Prostate gland (tissue), 2 donors: ENCODE measurements at regions not wholly inside any gene's neighbourhood (a gene's known extent, or its start where the extent isn't known, plus 50 kb on each side); places are given as distances from the start of the nearest gene placed in this dataset.

Experiments used
- POLR2A ChIP-seq: fragments of 450-650 bp; IDR thresholded peaks from one replicate; pipeline ENCODE4 v1.6.1; 2016; ENCODE audit warnings: antibody characterized with exemption, mild to moderate bottlenecking
- POLR2AphosphoS5 ChIP-seq: sonication (generic); formaldehyde crosslinking; IDR thresholded peaks from one replicate; pipeline ENCODE4 v1.6.1; 2017; ENCODE audit warnings: antibody characterized with exemption
- TF ChIP-seq, protein P1 (sequence below), 4 experiments: fragments of 200-600 bp in 2 of 4; fragments of 450-650 bp in 2 of 4; sonication (generic) in 2 of 4; IDR thresholded peaks; 1 replicate in 3 of 4; 2 replicates in 1 of 4; pipeline ENCODE4 v1.5.1; 2016 to 2019; ENCODE audit warnings: antibody characterized with exemption in 4 of 4, mild to moderate bottlenecking in 2 of 4, moderate library complexity in 2 of 4

DNA sequence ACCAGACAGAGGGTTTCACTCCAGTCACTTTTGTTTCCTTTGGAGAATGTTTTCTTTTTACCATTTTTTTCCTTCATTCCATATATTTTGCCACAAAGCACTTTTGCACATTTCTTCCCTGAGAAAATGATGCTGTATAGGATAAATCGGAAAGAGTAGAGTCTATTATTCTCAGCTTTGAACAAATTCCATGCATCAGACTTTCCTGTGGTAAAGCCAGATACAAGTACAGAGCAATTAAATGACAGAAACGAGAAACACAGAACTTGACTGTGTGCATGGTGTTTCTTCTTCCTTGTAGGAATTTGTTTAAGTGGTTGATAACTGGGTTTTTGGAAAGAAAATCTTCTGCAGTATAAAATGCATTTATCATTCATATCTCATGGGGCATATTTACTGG is 107.4 kb upstream of the CSNK1A1L start:
- TF ChIP-seq POLR2A (no peak), POLR2AphosphoS5 (no peak)
- TF ChIP-seq, protein P1, sequence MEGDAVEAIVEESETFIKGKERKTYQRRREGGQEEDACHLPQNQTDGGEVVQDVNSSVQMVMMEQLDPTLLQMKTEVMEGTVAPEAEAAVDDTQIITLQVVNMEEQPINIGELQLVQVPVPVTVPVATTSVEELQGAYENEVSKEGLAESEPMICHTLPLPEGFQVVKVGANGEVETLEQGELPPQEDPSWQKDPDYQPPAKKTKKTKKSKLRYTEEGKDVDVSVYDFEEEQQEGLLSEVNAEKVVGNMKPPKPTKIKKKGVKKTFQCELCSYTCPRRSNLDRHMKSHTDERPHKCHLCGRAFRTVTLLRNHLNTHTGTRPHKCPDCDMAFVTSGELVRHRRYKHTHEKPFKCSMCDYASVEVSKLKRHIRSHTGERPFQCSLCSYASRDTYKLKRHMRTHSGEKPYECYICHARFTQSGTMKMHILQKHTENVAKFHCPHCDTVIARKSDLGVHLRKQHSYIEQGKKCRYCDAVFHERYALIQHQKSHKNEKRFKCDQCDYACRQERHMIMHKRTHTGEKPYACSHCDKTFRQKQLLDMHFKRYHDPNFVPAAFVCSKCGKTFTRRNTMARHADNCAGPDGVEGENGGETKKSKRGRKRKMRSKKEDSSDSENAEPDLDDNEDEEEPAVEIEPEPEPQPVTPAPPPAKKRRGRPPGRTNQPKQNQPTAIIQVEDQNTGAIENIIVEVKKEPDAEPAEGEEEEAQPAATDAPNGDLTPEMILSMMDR (IDR thresholded peaks at IDR 0.05) = no peak
